Neutrophil (primary cell): ENCODE measurements at regions not wholly inside any gene's neighbourhood (a gene's known extent, or its start where the extent isn't known, plus 50 kb on each side); places are given as distances from the start of the nearest gene placed in this dataset.

Experiments
- H3K27ac ChIP-seq: fragments of 200-600 bp; sonication (generic); 2 replicates; pipeline ENCODE4 v1.5.1; 2016; ENCODE audit warnings: mild to moderate bottlenecking, moderate library complexity
- H3K27me3 ChIP-seq: fragments of 200-600 bp; sonication (generic); 2 replicates; pipeline ENCODE4 v1.6.0; 2016; ENCODE audit warnings: mild to moderate bottlenecking
- H3K36me3 ChIP-seq: fragments of 200-600 bp; sonication (generic); 2 replicates; pipeline ENCODE4 v1.5.1; 2017
- H3K4me1 ChIP-seq, 2 experiments: fragments of 200-600 bp in 1 of 2; sonication (generic) in 1 of 2; 1 replicate in 1 of 2; 2 replicates in 1 of 2; pipeline versions ENCODE4 v1.5.1 to v1.6.1; 2013 to 2016; ENCODE audit warnings: low read depth in 1 of 2, low read length in 1 of 2, mild to moderate bottlenecking in 1 of 2, moderate library complexity in 1 of 2; ENCODE audit not compliant: control insufficient read depth in 1 of 2, insufficient read depth in 1 of 2
- H3K4me3 ChIP-seq, 2 experiments: fragments of 200-600 bp in 1 of 2; sonication (generic) in 1 of 2; 1 replicate in 1 of 2; 2 replicates in 1 of 2; pipeline ENCODE4 v1.5.1; 2013 to 2016; ENCODE audit warnings: low read depth in 1 of 2, low read length in 1 of 2, mild to moderate bottlenecking in 1 of 2, moderate library complexity in 1 of 2
- H3K9me3 ChIP-seq: fragments of 200-600 bp; sonication (generic); 2 replicates; pipeline ENCODE4 v1.5.1; 2016
- CTCF ChIP-seq: fragments of 200-600 bp; sonication (generic); IDR thresholded peaks from 2 replicates; pipeline ENCODE4 v1.5.1; 2016; ENCODE audit warnings: antibody characterized with exemption

- H3K36me3 ChIP-seq = no peaks in the 10 kb centered on the region
- H3K4me1 ChIP-seq = no peaks in the 10 kb centered on the region
- H3K27ac ChIP-seq = no peak overlapping the region
- no peak overlapping the region for H3K4me3 ChIP-seq
- no peaks in the 10 kb centered on the region for H3K9me3 ChIP-seq
- TF ChIP-seq CTCF = no peak
- H3K27me3 ChIP-seq = peaks cover 2% of the 10 kb centered on the region
These were observed 95.5 kb upstream of the PRR23E start for GRCh38 chr3:127097481-127097880.

GRCh38 chr3:127099982-127100381, 92.9 kb upstream of the PRR23E start:
- no peak overlapping the region for H3K27ac ChIP-seq
- H3K4me3 ChIP-seq = no peak overlapping the region
- TF ChIP-seq CTCF = no peak
- H3K4me1 ChIP-seq = no peaks in the 10 kb centered on the region
- H3K27me3 ChIP-seq = peaks cover 2% of the 10 kb centered on the region
- no peaks in the 10 kb centered on the region for H3K9me3 ChIP-seq
- H3K36me3 ChIP-seq = no peaks in the 10 kb centered on the region

- H3K27me3 ChIP-seq = peaks cover 2% of the 10 kb centered on the region
- H3K27ac ChIP-seq = no peak overlapping the region
- no peak for TF ChIP-seq CTCF
- no peaks in the 10 kb centered on the region for H3K9me3 ChIP-seq
- H3K36me3 ChIP-seq = no peaks in the 10 kb centered on the region
- no peaks in the 10 kb centered on the region for H3K4me1 ChIP-seq
- H3K4me3 ChIP-seq = no peak overlapping the region
These were observed 92.2 kb upstream of the PRR23E start for GRCh38 chr3:127100459-127101410.

- TF ChIP-seq CTCF = no peak
- Histone ChIP-seq H3K36me3 (no peaks in the 10 kb centered on the region), H3K4me1 (no peaks in the 10 kb centered on the region), H3K27me3 (peaks cover 2% of the 10 kb centered on the region), H3K9me3 (no peaks in the 10 kb centered on the region), H3K4me3 (no peak overlapping the region), H3K27ac (no peak overlapping the region)
These were observed 91.3 kb upstream of the PRR23E start for GRCh38 chr3:127101411-127102187.

- no peaks in the 10 kb centered on the region for H3K9me3 ChIP-seq
- H3K4me1 ChIP-seq = no peaks in the 10 kb centered on the region
- H3K27me3 ChIP-seq = peaks cover 2% of the 10 kb centered on the region
- no peaks in the 10 kb centered on the region for H3K36me3 ChIP-seq
- H3K4me3 ChIP-seq = no peak overlapping the region
- TF ChIP-seq CTCF = no peak
- no peak overlapping the region for H3K27ac ChIP-seq
These were observed 90.8 kb upstream of the PRR23E start for GRCh38 chr3:127102188-127102520.
